Mucosa of gallbladder (tissue), 1 donor: ENCODE measurements at regions not wholly inside any gene's neighbourhood (a gene's known extent, or its start where the extent isn't known, plus 50 kb on each side); places are given as distances from the start of the nearest gene placed in this dataset.

Source experiments
- DNase-seq: peaks from one replicate; pipeline ENCODE4 v3.0.0-alpha.2; 2020; ENCODE audit warnings: low spot score
- donor health status: DM: no; HTN: no; CAD: no.

GRCh38 chr2:4486971-4487370 is 783.6 kb downstream of the DCDC2C start:
- no peak for DNase-seq

GRCh38 chr2:4499316-4500030 is 796.1 kb downstream of the DCDC2C start:
- no peak for DNase-seq

- no peak for DNase-seq
Observed at GRCh38 chr2:4501525-4501924, 798.1 kb downstream of the DCDC2C start.

GRCh38 chr2:4502230-4502843 is 799.0 kb downstream of the DCDC2C start:
- no peak for DNase-seq

- DNase-seq, result no peak
Observed at GRCh38 chr2:4507661-4508060, 804.3 kb downstream of the DCDC2C start.

GRCh38 chr2:4515871-4516761 is 812.7 kb downstream of the DCDC2C start:
- DNase-seq, result no peak

- no peak for DNase-seq
Observed at GRCh38 chr2:4518596-4518995, 815.2 kb downstream of the DCDC2C start.

GRCh38 chr2:4522498-4523421 is 819.4 kb downstream of the DCDC2C start:
- no peak for DNase-seq

- no peak for DNase-seq
Observed at GRCh38 chr2:4527416-4527815, 824.0 kb downstream of the DCDC2C start.

- no peak for DNase-seq
Observed at GRCh38 chr2:4528246-4528645, 824.9 kb downstream of the DCDC2C start.

- DNase-seq, result no peak
Observed at GRCh38 chr2:4528773-4529172, 825.4 kb downstream of the DCDC2C start.

- no peak for DNase-seq
Observed at GRCh38 chr2:4529738-4530137, 826.4 kb downstream of the DCDC2C start.

- DNase-seq, result no peak
Observed at GRCh38 chr2:4530231-4530630, 826.9 kb downstream of the DCDC2C start.

GRCh38 chr2:4533806-4534205 is 830.4 kb downstream of the DCDC2C start:
- DNase-seq, result no peak

GRCh38 chr2:4539121-4539520 is 835.7 kb downstream of the DCDC2C start:
- DNase-seq, result peak; percentile 24

GRCh38 chr2:4549666-4550210 is 846.4 kb downstream of the DCDC2C start:
- DNase-seq, result no peak

- peak; percentile 62 for DNase-seq
Observed at GRCh38 chr2:4551691-4552474, 848.5 kb downstream of the DCDC2C start.

- peak; percentile 12 for DNase-seq
Observed at GRCh38 chr2:4553241-4553640, 849.9 kb downstream of the DCDC2C start.

- DNase-seq, result peak; percentile 52
Observed at GRCh38 chr2:4556135-4556896, 852.9 kb downstream of the DCDC2C start.

GRCh38 chr2:4561196-4561595 is 857.8 kb downstream of the DCDC2C start:
- no peak for DNase-seq
